ENCODE measurements at regions not wholly inside any gene's neighbourhood (a gene's known extent, or its start where the extent isn't known, plus 50 kb on each side); places are given as distances from the start of the nearest gene placed in this dataset.
A peak's percentile ranks its signal among the peaks of the same experiment; 100 is the strongest.
"Not testable (repeated sequence)": the region's sequence is repeated elsewhere in the genome, so short reads cannot be mapped to it uniquely, and the experiment has no call there.

DNA sequence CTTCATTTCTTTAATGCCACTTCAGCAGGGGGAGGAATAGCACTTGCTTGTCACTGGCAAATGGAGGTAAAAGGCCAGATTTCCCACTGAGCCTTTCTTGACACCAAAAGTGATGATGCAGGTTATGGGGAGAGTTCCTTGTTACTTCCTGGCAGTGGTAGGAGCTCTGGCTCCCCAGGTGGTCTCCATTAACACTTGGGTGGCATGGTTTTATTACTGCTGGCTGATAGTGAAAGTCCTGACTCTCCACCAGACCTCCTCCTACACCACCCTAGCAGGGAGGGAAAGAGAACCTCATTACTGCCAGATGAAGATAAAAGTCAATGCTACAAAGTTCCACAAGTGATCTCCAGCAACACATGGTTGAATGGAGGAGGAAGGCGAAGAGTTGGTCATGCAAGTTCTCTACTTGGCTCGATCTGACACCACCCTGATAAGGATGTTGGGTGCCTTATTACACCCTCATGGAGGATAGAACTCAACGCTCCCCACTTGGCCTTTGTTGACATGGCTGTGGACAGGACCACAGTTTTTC lies 152.7 kb upstream of the GNAO1 start:
- no peak for DNase-seq
- in situ Hi-C loops (cut with MboI; ENCODE audit: low pct_unique_long_range_greater_than_20kb, low sequenced_read_pairs), result no loop called here

DNA sequence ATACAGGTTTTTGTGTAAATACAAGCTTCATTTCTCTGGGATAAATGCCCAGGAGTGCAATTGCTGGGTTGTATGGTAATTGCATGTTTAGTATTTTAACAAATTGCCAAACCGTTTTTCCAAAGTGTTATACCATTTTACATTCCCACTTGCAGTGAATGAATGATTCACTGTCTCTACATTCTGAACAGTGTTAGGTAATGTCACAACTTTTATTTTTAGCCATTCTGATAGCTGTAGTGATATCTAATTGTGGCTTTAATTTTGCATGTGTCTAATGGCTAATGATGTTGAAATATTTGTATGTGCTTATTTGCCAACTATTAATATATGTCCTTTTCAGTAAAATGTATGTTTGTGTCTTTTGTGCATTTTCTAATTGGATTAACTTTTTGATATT lies 156.9 kb upstream of the CES5A start:
- DNase-seq, result no peak
- in situ Hi-C loops (cut with MboI; ENCODE audit: low pct_unique_long_range_greater_than_20kb, low sequenced_read_pairs), result no loop called here

DNA sequence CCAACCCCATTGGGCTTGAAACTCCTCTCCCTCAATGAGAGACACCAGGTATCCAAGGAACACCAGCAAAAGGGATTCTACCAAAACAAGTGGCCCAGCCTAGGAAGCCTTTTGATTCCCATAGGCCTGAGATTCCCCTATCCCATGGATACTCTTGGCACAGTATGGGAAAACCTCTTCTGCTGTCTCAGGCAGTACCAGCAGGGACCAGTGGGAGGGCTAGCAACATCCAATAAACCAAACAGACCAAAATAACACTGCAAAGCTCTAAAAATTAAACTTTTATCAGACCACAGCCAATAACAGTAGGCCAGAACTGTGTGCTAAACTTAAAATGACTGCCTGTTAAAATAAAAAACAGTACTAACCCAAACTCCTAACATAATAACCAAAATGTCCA lies 153.9 kb upstream of the CES5A start:
- DNase-seq, result no peak
- in situ Hi-C loops (cut with MboI; ENCODE audit: low pct_unique_long_range_greater_than_20kb, low sequenced_read_pairs), result no loop called here

DNA sequence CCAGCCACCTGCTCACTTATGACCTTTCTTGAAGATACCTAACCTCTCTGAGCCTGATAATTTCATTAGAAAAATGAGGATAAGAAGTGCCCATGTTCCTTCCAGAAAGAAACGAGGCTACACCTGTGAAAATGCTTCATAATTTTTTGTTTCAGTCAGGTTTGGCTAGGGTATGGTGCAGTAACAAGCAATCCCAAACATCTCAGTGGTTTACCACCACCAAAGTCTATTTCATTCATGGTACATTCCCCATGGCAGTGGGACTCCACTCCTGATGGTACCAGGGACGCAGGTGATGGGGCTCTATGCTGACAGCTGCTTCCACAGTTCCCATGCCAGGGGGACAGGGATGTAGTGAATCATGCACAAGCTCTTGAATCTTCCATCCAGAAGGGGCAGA lies 147.6 kb upstream of the CES5A start:
- in situ Hi-C loops (cut with MboI; ENCODE audit: low pct_unique_long_range_greater_than_20kb, low sequenced_read_pairs), result no loop called here
- DNase-seq, result no peak

DNA sequence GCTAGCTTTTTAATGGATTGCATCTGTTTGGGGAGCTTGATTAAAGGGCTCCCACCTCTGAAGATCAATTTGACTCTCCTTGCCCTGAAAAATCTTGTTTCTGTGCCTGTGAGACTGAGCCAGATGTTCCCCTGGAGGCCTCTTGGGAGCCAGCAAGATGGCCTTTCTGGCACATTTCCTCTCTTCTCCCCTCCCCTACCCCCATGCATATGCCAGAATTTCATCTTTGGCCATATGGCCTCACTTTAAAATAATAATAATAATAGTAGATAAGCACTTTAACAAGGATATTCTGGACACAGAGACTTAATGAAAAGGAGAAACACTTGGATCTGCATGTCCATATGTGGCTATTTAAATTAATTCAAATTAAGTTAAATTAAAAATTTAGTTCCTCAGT lies 144.1 kb upstream of the CES5A start:
- in situ Hi-C loops (cut with MboI; ENCODE audit: low pct_unique_long_range_greater_than_20kb, low sequenced_read_pairs), result no loop called here
- DNase-seq, result no peak

DNA sequence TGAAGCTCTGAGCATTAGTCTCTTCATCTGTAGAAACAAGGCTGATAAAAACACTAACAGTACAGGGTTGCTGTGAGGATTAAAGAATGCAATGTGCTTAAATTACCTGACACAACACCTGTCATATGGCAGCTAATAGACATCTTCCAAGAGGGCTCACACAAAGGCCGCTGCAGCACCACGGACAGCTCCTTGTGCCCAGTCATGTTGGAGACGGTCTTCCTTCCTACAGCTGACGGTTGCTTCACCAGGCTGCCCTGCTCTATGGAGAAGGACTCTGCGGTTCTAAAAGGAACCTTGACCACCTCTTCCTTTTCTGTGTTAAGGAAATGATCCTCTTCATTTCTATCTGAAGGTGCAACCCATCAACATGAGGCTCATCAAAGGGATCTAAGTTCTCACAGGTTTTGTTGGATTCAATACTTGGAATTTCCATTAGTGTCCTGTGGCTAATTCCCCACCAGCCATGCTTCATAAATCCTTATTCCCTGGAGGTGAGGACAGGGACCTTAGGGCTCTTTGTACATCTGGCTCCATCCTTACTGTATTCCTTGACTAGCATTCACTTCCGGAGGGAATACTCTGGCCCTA lies 138.9 kb upstream of the CES5A start:
- in situ Hi-C loops (cut with MboI; ENCODE audit: low pct_unique_long_range_greater_than_20kb, low sequenced_read_pairs), result no loop called here
- peak; percentile 33 for DNase-seq

DNA sequence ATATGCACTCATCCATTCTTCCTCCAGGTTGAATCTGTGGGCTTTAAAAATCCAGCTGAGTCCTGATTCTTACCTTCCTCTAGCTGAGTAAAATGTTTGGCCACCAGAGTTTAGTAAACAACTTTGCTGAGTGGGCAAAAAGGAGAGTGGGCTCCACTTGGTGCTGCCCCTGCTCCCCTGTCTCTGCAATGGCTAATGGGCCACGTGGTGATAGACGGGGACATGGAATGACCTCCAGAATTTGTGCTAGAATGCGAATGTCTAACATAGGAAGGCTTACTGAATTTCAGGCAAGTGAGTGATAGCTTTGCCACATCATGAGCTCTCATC lies 137.3 kb upstream of the CES5A start:
- in situ Hi-C loops (cut with MboI; ENCODE audit: low pct_unique_long_range_greater_than_20kb, low sequenced_read_pairs), result no loop called here

DNA sequence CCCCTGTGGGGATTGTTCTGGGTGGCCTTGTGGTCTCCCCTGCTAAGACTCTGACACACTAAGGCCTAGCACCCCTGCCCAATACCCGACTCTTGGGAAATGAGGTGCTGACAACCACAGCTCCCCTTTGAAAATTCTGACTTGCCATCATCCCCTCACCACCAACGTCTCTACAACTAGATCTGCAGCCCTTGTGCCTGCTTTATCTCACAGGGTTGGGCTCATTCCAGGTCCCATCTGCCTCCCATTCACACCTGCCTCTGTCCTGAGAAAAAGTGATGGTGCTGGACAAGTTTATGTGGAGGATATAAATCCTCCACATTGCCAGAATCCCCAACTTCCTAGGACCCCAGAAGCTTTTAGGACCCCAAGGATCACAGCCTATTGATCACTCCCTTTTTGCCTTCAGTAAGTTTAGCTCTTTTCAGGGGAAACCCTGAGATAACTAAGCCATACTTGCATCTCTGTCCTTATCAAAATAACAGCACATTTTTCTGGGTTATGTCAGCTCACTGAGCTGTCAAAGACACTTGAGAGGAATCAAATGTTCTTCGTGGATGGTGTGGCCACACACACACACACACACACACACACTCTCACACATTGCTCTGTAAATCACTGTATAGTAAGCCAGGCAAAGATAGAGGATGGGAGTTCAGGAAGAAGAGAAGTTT lies 136.8 kb upstream of the CES5A start:
- in situ Hi-C loops (cut with MboI; ENCODE audit: low pct_unique_long_range_greater_than_20kb, low sequenced_read_pairs), result no loop called here

More for the DNA sequence above, 137.3 kb upstream of the CES5A start:
- no peak for DNase-seq

DNA sequence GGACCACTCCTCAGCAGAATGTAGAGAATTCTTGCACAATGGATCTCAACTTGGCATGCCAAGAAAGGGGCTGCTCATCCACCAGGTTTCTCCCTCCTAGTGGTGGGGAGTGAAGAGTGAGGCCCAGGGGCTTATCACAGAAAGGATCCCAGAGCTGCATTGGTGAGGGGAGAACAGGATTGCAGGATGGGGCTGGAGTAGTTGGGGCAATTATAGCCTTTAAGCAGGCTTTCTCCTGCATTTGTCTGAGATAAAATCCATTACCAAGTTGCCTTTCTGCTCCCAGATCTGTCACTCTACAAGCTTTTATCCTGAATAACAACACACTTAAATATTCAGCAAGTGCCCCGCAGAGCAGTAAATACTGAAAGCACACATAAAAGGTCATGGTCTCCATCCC lies 130.8 kb upstream of the CES5A start:
- in situ Hi-C loops (cut with MboI; ENCODE audit: low pct_unique_long_range_greater_than_20kb, low sequenced_read_pairs), result no loop called here
- DNase-seq, result no peak

More for the DNA sequence above, 136.8 kb upstream of the CES5A start:
- DNase-seq, result no peak

DNA sequence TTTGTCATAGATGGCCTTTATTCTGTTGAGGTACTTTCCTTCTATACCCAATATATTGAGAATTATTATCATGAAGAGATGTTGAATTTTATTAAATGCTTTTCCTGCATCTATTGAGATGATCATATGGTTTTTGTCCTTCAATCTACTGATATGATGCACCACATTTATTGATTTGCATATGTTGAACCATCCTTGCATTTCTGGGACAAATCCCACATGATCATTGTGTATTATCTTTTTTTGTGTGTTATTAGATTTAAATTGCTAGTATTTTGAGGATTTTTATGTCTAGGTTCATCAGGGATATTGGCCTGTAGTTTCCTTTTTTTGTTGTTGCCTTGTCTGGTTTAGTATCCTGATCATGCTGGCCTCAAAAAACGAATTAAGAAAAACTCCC lies 124.5 kb upstream of the CES5A start:
- no peak for DNase-seq
- in situ Hi-C loops (cut with MboI; ENCODE audit: low pct_unique_long_range_greater_than_20kb, low sequenced_read_pairs), result no loop called here

DNA sequence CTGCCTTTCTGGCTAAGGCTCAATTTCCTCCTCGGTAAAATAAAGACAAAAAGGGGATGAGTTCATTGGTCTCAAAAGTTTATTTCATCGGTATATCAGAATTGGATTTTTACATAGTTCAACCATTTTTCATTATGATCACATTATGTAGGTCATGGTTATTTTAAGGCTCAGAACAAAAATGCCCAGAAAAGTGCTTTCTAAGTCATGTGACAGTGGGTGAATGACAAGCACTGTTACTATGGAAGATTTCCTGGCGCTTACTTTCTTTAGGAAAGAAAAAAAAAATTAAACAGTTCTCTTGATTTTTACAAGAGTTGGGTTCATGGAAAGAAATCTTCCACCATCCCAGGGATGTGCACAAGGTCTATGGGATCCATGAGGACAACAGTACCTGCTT lies 117.9 kb upstream of the CES5A start:
- in situ Hi-C loops (cut with MboI; ENCODE audit: low pct_unique_long_range_greater_than_20kb, low sequenced_read_pairs), result no loop called here
- DNase-seq, result no peak

DNA sequence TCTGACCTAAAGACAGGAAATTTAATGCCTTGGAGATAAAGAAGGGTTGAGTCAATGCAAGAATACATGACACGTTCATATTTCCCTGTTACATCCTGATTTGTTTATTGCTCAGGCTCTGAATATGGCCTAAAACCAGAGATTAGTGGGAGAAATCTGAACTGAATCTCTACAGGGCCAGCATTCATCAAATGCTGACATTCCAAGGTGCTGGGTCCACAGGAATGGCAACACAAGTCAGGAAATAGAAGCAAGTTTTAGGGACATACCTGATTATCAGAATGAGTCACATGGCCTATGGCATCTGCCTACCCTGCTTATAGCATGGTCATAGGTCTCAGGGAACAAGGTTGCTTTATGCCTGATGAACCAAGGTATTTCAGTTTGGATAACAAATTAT lies 117.4 kb upstream of the CES5A start:
- DNase-seq, result no peak
- in situ Hi-C loops (cut with MboI; ENCODE audit: low pct_unique_long_range_greater_than_20kb, low sequenced_read_pairs), result no loop called here

DNA sequence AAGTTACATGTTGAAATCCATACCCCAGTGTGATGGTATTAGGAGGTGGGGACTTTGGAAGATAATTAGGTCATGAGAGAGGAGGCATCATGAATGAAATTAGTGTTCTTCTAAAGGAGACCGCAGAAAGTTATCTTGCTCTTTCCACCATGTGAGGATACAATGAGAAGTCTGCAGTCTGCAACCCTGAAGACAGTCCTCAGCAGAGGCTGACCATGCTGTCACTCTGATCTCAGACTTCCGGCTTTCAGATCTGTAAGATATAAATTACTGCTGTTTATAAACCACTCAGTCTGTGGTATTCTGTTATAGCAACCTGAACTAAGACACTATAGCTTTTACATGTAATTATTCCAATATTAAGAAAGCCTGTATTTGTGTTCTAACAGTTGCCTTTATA lies 116.7 kb upstream of the CES5A start:
- no peak for DNase-seq
- in situ Hi-C loops (cut with MboI; ENCODE audit: low pct_unique_long_range_greater_than_20kb, low sequenced_read_pairs), result no loop called here

DNA sequence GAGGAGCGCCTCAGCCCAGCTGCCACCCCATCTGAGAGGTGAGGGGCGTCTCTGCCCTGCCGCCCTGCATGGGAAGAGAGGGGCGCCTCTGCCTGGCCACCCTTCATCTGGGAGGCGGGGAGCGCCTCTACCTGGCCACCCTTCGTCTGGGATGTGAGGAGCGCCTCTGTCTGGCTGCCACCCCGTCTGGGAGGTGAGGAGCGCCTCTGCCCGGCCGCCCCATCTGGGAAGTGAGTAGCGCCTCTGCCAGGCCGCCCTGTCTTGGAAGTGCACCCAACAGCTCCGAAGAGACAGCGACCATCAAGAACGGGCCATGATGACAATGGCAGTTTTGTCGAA lies 114.4 kb upstream of the CES5A start:
- in situ Hi-C loops (cut with MboI; ENCODE audit: low pct_unique_long_range_greater_than_20kb, low sequenced_read_pairs), result no loop called here
- no peak for DNase-seq

DNA sequence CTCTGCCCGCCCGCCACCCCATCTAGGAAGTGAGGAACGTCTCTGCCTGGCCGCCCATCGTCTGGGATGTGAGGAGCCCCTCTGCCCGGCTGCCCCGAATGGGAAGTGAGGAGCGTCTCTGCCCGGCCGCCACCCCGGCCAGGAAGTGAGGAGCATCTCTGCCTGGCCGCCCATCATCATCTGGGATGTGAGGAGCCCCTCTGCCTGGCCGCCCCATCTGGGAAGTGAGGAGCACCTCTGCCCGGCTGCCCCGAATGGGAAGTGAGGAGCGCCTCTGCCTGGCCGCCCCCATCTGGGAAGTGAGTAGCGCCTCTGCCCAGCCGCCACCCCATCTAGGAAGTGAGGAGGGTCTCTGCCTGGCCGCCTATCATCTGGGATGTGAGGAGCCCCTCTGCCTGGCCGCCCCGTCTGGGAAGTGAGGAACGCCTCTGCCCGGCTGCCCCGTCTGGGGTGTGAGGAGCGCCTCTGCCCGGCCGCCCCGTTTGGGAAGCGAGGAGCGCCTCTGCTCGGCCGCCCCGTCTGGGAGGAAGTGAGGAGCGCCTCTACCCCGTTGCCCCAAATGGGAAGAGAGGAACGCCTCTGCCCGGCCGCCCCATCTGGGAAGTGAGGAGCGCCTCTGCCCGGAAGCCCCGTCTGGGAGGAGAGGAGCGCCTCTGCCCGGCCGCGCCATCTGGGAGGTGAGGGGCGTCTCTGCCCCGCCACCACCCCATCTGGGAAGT lies 113.8 kb upstream of the CES5A start:
- DNase-seq; in situ Hi-C loops (cut with MboI; ENCODE audit: low pct_unique_long_range_greater_than_20kb, low sequenced_read_pairs): not testable (repeated sequence)

DNA sequence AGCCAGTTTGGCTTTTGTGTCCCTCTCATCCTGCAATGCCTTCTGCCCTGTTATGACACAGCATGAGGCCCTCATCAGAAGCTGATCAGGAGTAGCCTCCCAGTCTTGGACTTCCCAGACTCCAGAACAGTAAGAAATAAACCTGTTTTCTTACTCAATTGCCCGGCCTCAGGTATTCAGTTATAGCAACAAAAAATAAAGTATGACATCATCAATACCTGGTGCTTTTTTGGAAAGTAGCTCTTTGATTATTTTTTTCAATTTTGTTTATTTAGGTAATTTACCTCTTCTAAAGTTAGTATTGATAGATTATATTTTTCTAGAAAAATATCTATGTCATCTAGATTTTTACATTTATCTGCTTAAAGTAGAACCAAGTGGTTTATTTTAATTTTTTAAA lies 112.8 kb upstream of the CES5A start:
- DNase-seq, result no peak
- in situ Hi-C loops (cut with MboI; ENCODE audit: low pct_unique_long_range_greater_than_20kb, low sequenced_read_pairs), result no loop called here

DNA sequence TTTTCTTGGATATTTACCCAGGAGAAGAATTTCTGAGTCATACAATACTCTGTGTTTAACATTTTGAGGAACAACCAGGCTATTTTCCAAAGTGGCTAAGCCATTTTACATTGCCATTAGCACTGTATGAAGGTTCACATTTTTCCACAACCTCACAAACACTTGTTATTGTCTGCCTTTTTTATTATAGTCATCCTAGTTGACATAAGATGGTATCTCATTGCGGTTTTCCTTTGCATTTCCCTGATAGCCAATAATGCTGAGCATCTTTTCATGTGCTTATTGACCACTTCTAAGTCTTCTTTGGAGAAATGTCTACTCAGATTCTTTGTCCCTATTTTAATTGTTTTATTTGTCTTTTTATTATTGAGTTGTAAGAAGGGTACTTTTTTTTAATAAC lies 107.4 kb upstream of the CES5A start:
- no peak for DNase-seq
- in situ Hi-C loops (cut with MboI; ENCODE audit: low pct_unique_long_range_greater_than_20kb, low sequenced_read_pairs), result no loop called here

DNA sequence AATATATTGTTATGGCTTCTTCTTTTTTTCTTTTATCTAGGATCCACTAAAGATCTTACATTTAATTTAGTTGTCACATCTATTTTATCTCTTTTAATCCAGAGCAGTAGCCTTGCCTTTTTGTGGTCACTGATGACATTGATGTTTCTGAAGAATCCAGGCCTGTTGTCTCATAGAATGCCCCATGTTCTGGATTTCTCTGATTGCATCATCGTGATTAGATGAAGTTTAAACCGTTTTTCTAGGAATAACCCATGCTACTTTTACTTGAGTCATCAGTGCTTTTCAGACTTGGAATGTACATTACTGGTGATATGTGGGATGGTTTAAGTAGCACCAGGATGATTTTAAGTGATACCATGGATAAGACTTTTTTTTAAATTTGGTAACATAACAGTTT lies 106.4 kb upstream of the CES5A start:
- in situ Hi-C loops (cut with MboI; ENCODE audit: low pct_unique_long_range_greater_than_20kb, low sequenced_read_pairs), result no loop called here
- DNase-seq, result no peak

DNA sequence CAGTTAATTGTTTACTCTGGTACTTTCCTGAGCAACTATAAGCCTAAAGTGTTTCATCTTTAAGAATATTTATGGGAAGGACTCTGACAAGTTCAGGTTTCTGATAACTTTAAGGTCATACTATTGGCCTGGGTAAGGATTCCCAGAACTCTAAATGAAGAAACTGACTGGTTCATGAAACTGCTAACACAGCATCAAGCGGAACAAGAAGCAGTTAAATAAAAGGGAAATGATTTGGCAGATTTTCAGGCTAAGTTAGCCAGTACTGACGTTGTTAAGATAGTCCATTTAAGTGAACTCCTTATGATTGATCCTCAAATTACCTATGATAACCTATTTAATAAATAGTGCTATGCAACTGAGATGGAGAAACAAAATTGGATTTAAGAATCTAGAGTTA lies 101.6 kb upstream of the CES5A start:
- DNase-seq, result no peak
- in situ Hi-C loops (cut with MboI; ENCODE audit: low pct_unique_long_range_greater_than_20kb, low sequenced_read_pairs), result no loop called here

DNA sequence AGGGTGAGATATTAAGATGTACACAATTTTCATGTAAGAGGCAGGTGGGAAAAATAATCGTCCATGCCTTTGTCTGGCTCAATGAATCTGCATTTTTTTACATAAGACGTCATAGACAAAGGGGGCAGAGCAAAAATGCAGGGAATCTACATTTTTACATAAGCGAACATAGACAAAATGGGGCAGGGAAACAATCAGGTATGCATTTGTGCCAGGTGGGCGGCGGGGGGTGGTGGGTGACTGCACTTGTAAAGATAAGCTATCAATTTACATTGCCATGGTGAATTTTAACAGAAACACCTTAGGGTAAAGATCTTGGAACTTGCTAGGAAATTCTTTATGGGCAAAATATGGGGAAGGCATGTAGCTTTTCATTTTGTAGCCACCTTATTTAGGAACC lies 96.3 kb upstream of the CES5A start:
- DNase-seq, result no peak
- in situ Hi-C loops (cut with MboI; ENCODE audit: low pct_unique_long_range_greater_than_20kb, low sequenced_read_pairs), result no loop called here

DNA sequence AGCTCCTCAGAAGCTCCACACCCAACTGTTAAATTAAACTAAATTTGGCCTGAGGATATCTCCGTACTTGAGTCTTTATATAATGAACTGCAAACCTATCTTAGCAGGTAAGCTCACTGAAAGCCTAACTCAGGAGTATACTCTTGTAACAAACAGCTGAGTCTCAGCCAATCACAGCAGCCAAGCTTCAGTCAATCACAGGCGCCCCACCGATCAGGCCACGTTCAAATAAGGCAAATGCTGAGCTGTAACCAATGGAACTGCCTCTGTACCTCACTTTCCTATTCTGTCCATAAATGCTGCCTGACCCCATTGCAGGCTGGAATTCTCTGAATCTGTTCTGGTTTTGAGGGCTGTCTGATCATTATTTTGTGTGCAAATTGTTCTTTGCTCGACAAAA lies 93.0 kb upstream of the CES5A start:
- DNase-seq, result no peak
- in situ Hi-C loops (cut with MboI; ENCODE audit: low pct_unique_long_range_greater_than_20kb, low sequenced_read_pairs), result no loop called here
